Large intestine (tissue), 3 donors: ENCODE measurements at regions not wholly inside any gene's neighbourhood (a gene's known extent, or its start where the extent isn't known, plus 50 kb on each side); places are given as distances from the start of the nearest gene placed in this dataset.

ENCODE experiments used
- DNase-seq, 2 donors: peaks; one replicate each; pipeline versions ENCODE4 v3.0.0 to v3.0.0-alpha.2; 2013
- H3K27ac ChIP-seq: one replicate; pipeline ENCODE4 v1.5.1; 2013; ENCODE audit warnings: low read length
- H3K27me3 ChIP-seq: 2 replicates; pipeline ENCODE4 v1.6.1; 2013; ENCODE audit warnings: low read length; ENCODE audit not compliant: control insufficient read depth, insufficient read depth
- H3K36me3 ChIP-seq: 2 replicates; pipeline ENCODE4 v1.6.1; 2013; ENCODE audit warnings: low read length; ENCODE audit not compliant: control insufficient read depth, insufficient read depth
- H3K4me1 ChIP-seq: one replicate; pipeline ENCODE4 v1.6.1; 2013; ENCODE audit warnings: low read length; ENCODE audit not compliant: control insufficient read depth, insufficient read depth
- H3K4me3 ChIP-seq: one replicate; pipeline ENCODE4 v1.5.1; 2013; ENCODE audit warnings: low read length
- H3K9me3 ChIP-seq: one replicate; pipeline ENCODE4 v1.6.1; 2013; ENCODE audit warnings: mild to moderate bottlenecking, low read depth, low read length, moderate library complexity; ENCODE audit not compliant: control insufficient read depth
- WGBS: methylation state at CpG from one replicate; pipeline ENCODE4 v1.1.5; 2013; ENCODE audit warnings: low lambda C conversion rate; ENCODE audit not compliant: insufficient coverage; 5-methylcytosine and 5-hydroxymethylcytosine counted together

GRCh38 chr18:38322206-38322605 lies 756.6 kb upstream of the CELF4 start:
- Histone ChIP-seq H3K27me3 (no peaks in the 10 kb centered on the region), H3K27ac (no peak overlapping the region), H3K36me3 (no peaks in the 10 kb centered on the region), H3K4me1 (no peaks in the 10 kb centered on the region), H3K4me3 (no peak overlapping the region), H3K9me3 (no peaks in the 10 kb centered on the region)
- WGBS: no CpG with 5 or more reads among the region's 1 CpG
- DNase-seq: no peak

DNA sequence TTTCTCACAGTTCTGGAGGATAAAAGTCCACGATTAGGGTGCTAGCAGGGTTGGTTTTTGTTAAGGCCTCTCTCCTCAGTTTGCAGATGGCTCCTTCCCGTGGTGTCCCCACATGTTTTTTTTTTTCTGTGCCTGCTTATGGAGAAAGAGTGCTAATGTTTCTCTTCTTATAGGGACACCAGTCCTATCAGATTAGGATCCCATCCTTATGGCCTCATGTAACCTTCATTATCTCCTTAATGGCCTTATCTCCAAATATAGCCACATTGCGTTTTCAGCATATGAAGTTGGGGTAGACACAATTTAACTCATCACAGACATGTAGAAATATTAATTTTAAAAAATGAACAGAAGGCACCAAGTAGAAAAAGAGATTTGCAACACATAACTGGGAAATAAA lies 755.7 kb upstream of the CELF4 start:
- no peaks in the 10 kb centered on the region for H3K36me3 ChIP-seq
- no peak overlapping the region for H3K4me3 ChIP-seq
- no CpG with 5 or more reads among the region's 3 CpGs for WGBS
- H3K27ac ChIP-seq: no peak overlapping the region
- DNase-seq: no peak
- no peaks in the 10 kb centered on the region for H3K27me3 ChIP-seq
- H3K4me1 ChIP-seq: no peaks in the 10 kb centered on the region
- H3K9me3 ChIP-seq: no peaks in the 10 kb centered on the region

GRCh38 chr18:38318416-38318815 lies 752.8 kb upstream of the CELF4 start:
- no peak for DNase-seq
- no peak overlapping the region for H3K27ac ChIP-seq
- H3K4me1 ChIP-seq: no peaks in the 10 kb centered on the region
- no peak overlapping the region for H3K4me3 ChIP-seq
- H3K9me3 ChIP-seq: no peaks in the 10 kb centered on the region
- H3K36me3 ChIP-seq: no peaks in the 10 kb centered on the region
- no peaks in the 10 kb centered on the region for H3K27me3 ChIP-seq

DNA sequence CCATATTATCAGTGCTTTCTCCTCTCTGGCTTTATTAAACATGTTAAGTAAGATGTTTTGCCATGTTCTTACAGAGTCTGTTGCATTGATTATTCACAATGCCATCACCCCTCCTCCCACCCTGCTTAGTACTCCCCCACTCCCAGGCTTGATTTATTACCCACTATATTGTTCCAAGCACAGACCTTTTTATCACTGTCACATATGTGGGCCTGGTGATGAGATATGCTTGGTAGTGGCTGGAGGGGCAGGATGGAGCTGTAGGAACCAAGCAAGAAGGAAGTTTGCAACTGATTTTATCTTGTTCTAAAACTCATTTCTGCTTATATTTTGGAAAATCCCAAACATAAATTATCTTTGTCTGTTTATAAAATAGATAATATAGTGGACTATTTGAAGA lies 748.2 kb upstream of the CELF4 start:
- H3K4me1 ChIP-seq: no peaks in the 10 kb centered on the region

GRCh38 chr18:38312532-38312931 lies 746.9 kb upstream of the CELF4 start:
- H3K4me1 ChIP-seq: no peaks in the 10 kb centered on the region
- no peak overlapping the region for H3K4me3 ChIP-seq
- no CpG with 5 or more reads among the region's 3 CpGs for WGBS
- no peaks in the 10 kb centered on the region for H3K36me3 ChIP-seq
- H3K27ac ChIP-seq: no peak overlapping the region
- H3K27me3 ChIP-seq: no peaks in the 10 kb centered on the region
- DNase-seq: no peak
- no peaks in the 10 kb centered on the region for H3K9me3 ChIP-seq

More for the DNA sequence above, 748.2 kb upstream of the CELF4 start:
- H3K27me3 ChIP-seq: no peaks in the 10 kb centered on the region
- no peak overlapping the region for H3K4me3 ChIP-seq
- DNase-seq: no peak
- H3K36me3 ChIP-seq: no peaks in the 10 kb centered on the region
- no peak overlapping the region for H3K27ac ChIP-seq
- no peaks in the 10 kb centered on the region for H3K9me3 ChIP-seq

GRCh38 chr18:38310936-38311335 lies 745.3 kb upstream of the CELF4 start:
- H3K36me3 ChIP-seq: no peaks in the 10 kb centered on the region
- H3K27ac ChIP-seq: no peak overlapping the region
- no peaks in the 10 kb centered on the region for H3K4me1 ChIP-seq
- H3K4me3 ChIP-seq: no peak overlapping the region
- no peaks in the 10 kb centered on the region for H3K9me3 ChIP-seq
- no peak for DNase-seq
- WGBS: no CpG with 5 or more reads among the region's 2 CpGs
- no peaks in the 10 kb centered on the region for H3K27me3 ChIP-seq

- no CpG with 5 or more reads among the region's 5 CpGs for WGBS
- H3K27ac ChIP-seq: no peak overlapping the region
- no peaks in the 10 kb centered on the region for H3K27me3 ChIP-seq
- no peaks in the 10 kb centered on the region for H3K9me3 ChIP-seq
- no peaks in the 10 kb centered on the region for H3K4me1 ChIP-seq
- no peak for DNase-seq
- no peaks in the 10 kb centered on the region for H3K36me3 ChIP-seq
- H3K4me3 ChIP-seq: no peak overlapping the region
These were observed 742.3 kb upstream of the CELF4 start for GRCh38 chr18:38307914-38308313.

DNA sequence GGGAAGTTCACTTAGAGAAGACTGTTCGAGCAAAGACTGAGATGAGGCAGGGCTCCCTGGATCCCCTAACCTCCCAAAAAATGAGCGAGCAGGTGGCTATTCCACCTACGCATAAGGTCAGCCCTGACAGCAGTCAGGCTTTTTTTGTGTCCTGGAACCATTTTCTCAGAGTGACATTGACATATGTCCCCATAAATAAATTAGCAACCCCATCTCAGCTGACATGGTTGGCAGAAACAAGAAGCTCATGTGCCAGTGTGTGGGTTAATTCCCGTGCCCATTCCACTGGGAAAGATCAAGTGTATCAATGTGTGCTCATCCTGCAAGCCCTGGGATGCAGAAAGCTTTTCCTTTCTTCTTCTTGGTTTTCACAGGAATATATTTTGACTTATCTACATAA lies 740.4 kb upstream of the CELF4 start:
- no peaks in the 10 kb centered on the region for H3K4me1 ChIP-seq
- WGBS: no CpG with 5 or more reads among the region's 4 CpGs
- no peaks in the 10 kb centered on the region for H3K27me3 ChIP-seq
- H3K27ac ChIP-seq: no peak overlapping the region
- no peak overlapping the region for H3K4me3 ChIP-seq
- DNase-seq: no peak
- H3K9me3 ChIP-seq: no peaks in the 10 kb centered on the region
- H3K36me3 ChIP-seq: no peaks in the 10 kb centered on the region

- Histone ChIP-seq H3K4me3 (no peak overlapping the region), H3K36me3 (no peaks in the 10 kb centered on the region), H3K4me1 (no peaks in the 10 kb centered on the region), H3K27me3 (no peaks in the 10 kb centered on the region), H3K27ac (no peak overlapping the region), H3K9me3 (no peaks in the 10 kb centered on the region)
- DNase-seq: no peak
These were observed 736.0 kb upstream of the CELF4 start for GRCh38 chr18:38301621-38302020.

DNA sequence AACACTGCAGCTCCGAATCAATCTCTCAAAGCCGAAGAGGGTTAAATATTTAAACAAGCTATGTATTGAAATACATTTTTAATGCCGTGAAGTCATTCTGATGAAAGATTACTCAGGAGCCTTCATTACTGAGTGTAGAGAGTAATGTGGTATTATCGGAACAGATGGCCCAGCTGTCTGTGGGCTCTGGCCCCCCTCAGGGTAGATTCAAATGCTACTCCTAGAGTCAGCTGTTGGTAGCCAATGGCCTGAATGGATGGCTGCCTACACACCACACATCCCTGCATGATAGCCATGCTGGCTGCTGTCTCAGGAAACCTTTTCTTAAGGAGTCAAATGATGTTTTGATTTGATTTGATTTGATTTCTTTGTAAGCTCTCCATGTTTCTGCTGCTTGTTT lies 732.3 kb upstream of the CELF4 start:
- H3K27me3 ChIP-seq: no peaks in the 10 kb centered on the region
- DNase-seq: no peak
- no CpG with 5 or more reads among the region's 4 CpGs for WGBS

DNA sequence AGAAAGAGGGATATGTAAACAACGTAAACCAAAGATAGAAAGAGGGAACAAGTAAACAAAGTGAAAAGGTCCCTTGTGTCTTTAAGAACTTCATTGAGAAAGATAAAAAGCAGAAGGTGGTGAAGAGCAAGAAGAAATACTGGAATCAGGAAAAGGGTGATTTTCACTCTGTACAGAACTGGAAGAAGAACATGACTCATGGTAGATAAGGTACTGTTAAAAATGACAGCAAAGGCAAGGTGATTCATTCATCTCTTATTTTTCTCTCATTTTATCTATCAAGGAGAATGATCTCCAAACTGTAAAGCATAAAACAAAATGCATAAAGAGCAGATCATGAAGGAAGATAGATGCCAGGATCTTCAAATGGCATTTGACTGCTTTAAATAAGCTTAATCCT lies 724.6 kb upstream of the CELF4 start:
- WGBS: 93% methylated on average over 1 of the region's 1 CpG
- no peaks in the 10 kb centered on the region for H3K9me3 ChIP-seq
- no peaks in the 10 kb centered on the region for H3K36me3 ChIP-seq
- no peak for DNase-seq
- H3K27ac ChIP-seq: no peak overlapping the region
- H3K27me3 ChIP-seq: no peaks in the 10 kb centered on the region
- no peaks in the 10 kb centered on the region for H3K4me1 ChIP-seq
- H3K4me3 ChIP-seq: no peak overlapping the region

More for the DNA sequence above, 732.3 kb upstream of the CELF4 start:
- no peak overlapping the region for H3K4me3 ChIP-seq
- no peaks in the 10 kb centered on the region for H3K4me1 ChIP-seq
- H3K9me3 ChIP-seq: no peaks in the 10 kb centered on the region
- no peak overlapping the region for H3K27ac ChIP-seq
- H3K36me3 ChIP-seq: no peaks in the 10 kb centered on the region
